Prostate gland (tissue), 2 donors: ENCODE measurements at regions not wholly inside any gene's neighbourhood (a gene's known extent, or its start where the extent isn't known, plus 50 kb on each side); places are given as distances from the start of the nearest gene placed in this dataset.

Source experiments
- DNase-seq: peaks from one replicate; pipeline ENCODE4 v3.0.0-alpha.2; 2019; ENCODE audit warnings: low spot score
- H3K27ac ChIP-seq, 2 donors: fragments of 200-600 bp; sonication (generic); 2 replicates each; pipeline ENCODE4 v1.5.1; 2017 to 2019
- H3K27me3 ChIP-seq: fragments of 200-600 bp; sonication (generic); replicated peaks from 2 replicates; pipeline ENCODE4 v1.5.1; 2019; ENCODE audit not compliant: insufficient read depth
- H3K36me3 ChIP-seq, 2 donors: fragments of 200-600 bp; sonication (generic); 1 replicate in 1 of 2; 2 replicates in 1 of 2; pipeline versions ENCODE4 v1.5.1 to v1.8.1; 2017 to 2019
- H3K4me1 ChIP-seq: fragments of 200-600 bp; sonication (generic); replicated peaks from 2 replicates; pipeline ENCODE4 v1.5.1; 2019
- H3K4me3 ChIP-seq, 2 donors: fragments of 200-600 bp; sonication (generic); 2 replicates each; pipeline ENCODE4 v1.5.1; 2017 to 2019
- H3K9me3 ChIP-seq: fragments of 200-600 bp; sonication (generic); 2 replicates; pipeline ENCODE4 v1.5.1; 2017
- POLR2A ChIP-seq: fragments of 450-650 bp; IDR thresholded peaks from one replicate; pipeline ENCODE4 v1.6.1; 2016; ENCODE audit warnings: antibody characterized with exemption, mild to moderate bottlenecking
- POLR2AphosphoS5 ChIP-seq: sonication (generic); formaldehyde crosslinking; IDR thresholded peaks from one replicate; pipeline ENCODE4 v1.6.1; 2017; ENCODE audit warnings: antibody characterized with exemption
- WGBS: methylation state at CpG from one replicate; pipeline ENCODE4 v1.1.5; 2018; 5-methylcytosine and 5-hydroxymethylcytosine counted together
- intact Hi-C: fragments of 100-400 bp; cut with DNase I; formaldehyde crosslinking; loops from one replicate; pipeline ENCODE4 v1.14.2; 2022
- TF ChIP-seq, protein P1 (sequence below), 4 experiments: fragments of 200-600 bp in 2 of 4; fragments of 450-650 bp in 2 of 4; sonication (generic) in 2 of 4; IDR thresholded peaks; 1 replicate in 3 of 4; 2 replicates in 1 of 4; pipeline ENCODE4 v1.5.1; 2016 to 2019; ENCODE audit warnings: antibody characterized with exemption in 4 of 4, mild to moderate bottlenecking in 2 of 4, moderate library complexity in 2 of 4

DNA sequence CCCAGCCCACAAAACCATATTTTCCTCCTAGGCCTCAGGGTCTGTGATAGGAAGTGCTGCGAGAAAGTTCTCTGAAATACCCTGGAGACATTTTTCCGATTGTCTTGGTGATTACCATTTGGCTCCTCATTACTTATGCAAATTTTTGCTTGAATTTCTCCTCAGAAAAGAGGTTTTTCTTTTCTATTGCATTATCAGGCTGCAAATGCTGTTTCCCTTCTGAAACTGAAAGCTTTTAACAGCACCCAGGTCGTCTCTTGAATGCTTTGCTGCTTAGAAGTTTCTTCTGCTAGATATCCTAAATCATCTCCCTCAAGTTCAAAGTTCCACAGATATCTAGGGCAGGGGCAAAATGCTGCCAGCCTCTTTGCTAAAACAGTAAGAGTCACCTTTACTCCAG, 434.2 kb downstream of the PCDH20 start:
- no peak overlapping the region for H3K4me3 ChIP-seq
- H3K9me3 ChIP-seq = no peaks in the 10 kb centered on the region
- no peaks in the 10 kb centered on the region for H3K36me3 ChIP-seq
- no peaks in the 10 kb centered on the region for H3K4me1 ChIP-seq
- intact Hi-C loops = no loop called here
- TF ChIP-seq POLR2AphosphoS5 = no peak
- TF ChIP-seq, protein P1, sequence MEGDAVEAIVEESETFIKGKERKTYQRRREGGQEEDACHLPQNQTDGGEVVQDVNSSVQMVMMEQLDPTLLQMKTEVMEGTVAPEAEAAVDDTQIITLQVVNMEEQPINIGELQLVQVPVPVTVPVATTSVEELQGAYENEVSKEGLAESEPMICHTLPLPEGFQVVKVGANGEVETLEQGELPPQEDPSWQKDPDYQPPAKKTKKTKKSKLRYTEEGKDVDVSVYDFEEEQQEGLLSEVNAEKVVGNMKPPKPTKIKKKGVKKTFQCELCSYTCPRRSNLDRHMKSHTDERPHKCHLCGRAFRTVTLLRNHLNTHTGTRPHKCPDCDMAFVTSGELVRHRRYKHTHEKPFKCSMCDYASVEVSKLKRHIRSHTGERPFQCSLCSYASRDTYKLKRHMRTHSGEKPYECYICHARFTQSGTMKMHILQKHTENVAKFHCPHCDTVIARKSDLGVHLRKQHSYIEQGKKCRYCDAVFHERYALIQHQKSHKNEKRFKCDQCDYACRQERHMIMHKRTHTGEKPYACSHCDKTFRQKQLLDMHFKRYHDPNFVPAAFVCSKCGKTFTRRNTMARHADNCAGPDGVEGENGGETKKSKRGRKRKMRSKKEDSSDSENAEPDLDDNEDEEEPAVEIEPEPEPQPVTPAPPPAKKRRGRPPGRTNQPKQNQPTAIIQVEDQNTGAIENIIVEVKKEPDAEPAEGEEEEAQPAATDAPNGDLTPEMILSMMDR (IDR thresholded peaks at IDR 0.05) = no peak
- 93% methylated on average over 3 of the region's 3 CpGs for WGBS
- H3K27me3 ChIP-seq = no peaks in the 10 kb centered on the region
- DNase-seq = no peak
- no peak overlapping the region for H3K27ac ChIP-seq

- H3K9me3 ChIP-seq = no peaks in the 10 kb centered on the region
- DNase-seq = no peak
- H3K36me3 ChIP-seq = no peaks in the 10 kb centered on the region
- no peaks in the 10 kb centered on the region for H3K27me3 ChIP-seq
- no peak for TF ChIP-seq POLR2AphosphoS5
- TF ChIP-seq, protein P1 (IDR thresholded peaks at IDR 0.05) = no peak
- no peak for TF ChIP-seq POLR2A
- H3K4me3 ChIP-seq = no peak overlapping the region
- intact Hi-C loops = no loop called here
- H3K4me1 ChIP-seq = no peaks in the 10 kb centered on the region
- H3K27ac ChIP-seq = no peak overlapping the region
These were observed 439.3 kb downstream of the PCDH20 start for GRCh38 chr13:60976367-60976766.

DNA sequence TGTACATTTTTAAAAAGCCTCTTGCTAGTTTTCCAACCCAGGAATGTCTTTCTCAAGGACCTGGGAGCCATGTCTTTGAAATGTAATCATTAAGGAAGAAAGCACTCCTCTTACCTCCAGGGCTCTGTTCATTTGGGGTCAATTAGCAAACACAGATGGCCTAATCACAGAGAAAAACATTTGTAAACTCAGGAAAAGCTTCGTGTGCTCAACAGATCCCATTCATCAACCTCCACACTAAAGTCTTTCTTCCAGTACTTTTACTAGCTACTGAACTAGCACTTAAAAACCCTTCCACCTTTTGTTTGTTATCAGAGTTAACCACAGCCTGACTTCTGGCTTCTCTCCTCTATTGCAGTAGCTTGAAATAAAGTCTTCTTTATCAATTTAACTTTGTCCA, 441.4 kb downstream of the PCDH20 start:
- TF ChIP-seq, protein P1 (IDR thresholded peaks at IDR 0.05) = no peak
- no peak for TF ChIP-seq POLR2AphosphoS5
- TF ChIP-seq POLR2A = no peak

DNA sequence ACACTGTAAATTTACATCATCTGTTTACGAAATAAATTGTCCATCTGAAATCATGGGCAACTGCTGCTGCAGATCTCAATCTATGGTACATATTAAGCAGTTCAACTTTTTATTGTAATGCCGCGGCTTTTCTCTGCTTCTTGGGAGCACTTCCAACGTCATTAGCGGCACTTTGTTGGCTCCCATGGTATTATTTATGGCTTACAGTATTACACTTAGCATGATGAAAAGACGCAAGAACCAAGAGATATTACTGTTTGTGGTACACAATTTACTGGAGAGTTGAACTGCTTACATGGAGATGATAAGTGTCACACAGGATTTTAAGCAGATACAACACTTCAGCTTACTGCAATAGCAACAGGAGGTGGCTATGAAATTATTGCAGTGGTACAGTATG, 442.1 kb downstream of the PCDH20 start:
- intact Hi-C loops = no loop called here
- Histone ChIP-seq H3K9me3 (no peaks in the 10 kb centered on the region), H3K27me3 (no peaks in the 10 kb centered on the region), H3K4me3 (no peak overlapping the region), H3K4me1 (no peaks in the 10 kb centered on the region), H3K36me3 (no peaks in the 10 kb centered on the region), H3K27ac (no peak overlapping the region)
- 67% methylated on average over 6 of the region's 6 CpGs for WGBS
- DNase-seq = no peak
- no peak for TF ChIP-seq POLR2AphosphoS5
- TF ChIP-seq, protein P1 (IDR thresholded peaks at IDR 0.05) = no peak
- TF ChIP-seq POLR2A = no peak

More for the DNA sequence above, 441.4 kb downstream of the PCDH20 start:
- no peak overlapping the region for H3K27ac ChIP-seq
- no peak overlapping the region for H3K4me3 ChIP-seq
- H3K36me3 ChIP-seq = no peaks in the 10 kb centered on the region
- 13% methylated on average over 1 of the region's 1 CpG for WGBS
- DNase-seq = no peak
- H3K4me1 ChIP-seq = no peaks in the 10 kb centered on the region
- H3K27me3 ChIP-seq = no peaks in the 10 kb centered on the region
- no peaks in the 10 kb centered on the region for H3K9me3 ChIP-seq
- intact Hi-C loops = no loop called here

DNA sequence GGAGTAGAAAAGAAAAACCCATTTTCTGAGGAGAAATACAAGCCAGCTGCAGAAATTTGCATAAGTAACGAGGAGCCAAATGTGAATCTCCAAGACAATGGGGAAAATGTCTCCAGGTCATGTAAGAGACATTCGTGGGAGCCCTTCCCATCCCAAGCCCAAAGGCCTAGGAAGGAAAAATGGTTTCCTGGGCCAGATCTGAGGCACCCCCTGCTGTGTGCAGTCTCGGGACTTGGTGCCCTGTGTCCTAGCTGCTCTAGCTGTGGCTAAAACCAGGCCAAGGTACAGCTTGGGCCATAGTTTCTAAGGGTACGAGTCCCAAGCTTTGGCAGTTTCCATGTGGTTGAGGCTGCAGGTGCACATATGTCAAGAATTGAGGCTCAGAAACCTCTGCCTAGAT, 444.9 kb downstream of the PCDH20 start:
- intact Hi-C loops = no loop called here
- no peak for DNase-seq
- Histone ChIP-seq H3K27me3 (no peaks in the 10 kb centered on the region), H3K4me1 (no peaks in the 10 kb centered on the region), H3K36me3 (no peaks in the 10 kb centered on the region), H3K4me3 (no peak overlapping the region), H3K27ac (no peak overlapping the region), H3K9me3 (no peaks in the 10 kb centered on the region)
- 90% methylated on average over 4 of the region's 4 CpGs for WGBS
- TF ChIP-seq POLR2AphosphoS5 (no peak), POLR2A (no peak)
- TF ChIP-seq, protein P1 (IDR thresholded peaks at IDR 0.05) = no peak
